ENCODE measurements at regions not wholly inside any gene's neighbourhood (a gene's known extent, or its start where the extent isn't known, plus 50 kb on each side); places are given as distances from the start of the nearest gene placed in this dataset.

DNA sequence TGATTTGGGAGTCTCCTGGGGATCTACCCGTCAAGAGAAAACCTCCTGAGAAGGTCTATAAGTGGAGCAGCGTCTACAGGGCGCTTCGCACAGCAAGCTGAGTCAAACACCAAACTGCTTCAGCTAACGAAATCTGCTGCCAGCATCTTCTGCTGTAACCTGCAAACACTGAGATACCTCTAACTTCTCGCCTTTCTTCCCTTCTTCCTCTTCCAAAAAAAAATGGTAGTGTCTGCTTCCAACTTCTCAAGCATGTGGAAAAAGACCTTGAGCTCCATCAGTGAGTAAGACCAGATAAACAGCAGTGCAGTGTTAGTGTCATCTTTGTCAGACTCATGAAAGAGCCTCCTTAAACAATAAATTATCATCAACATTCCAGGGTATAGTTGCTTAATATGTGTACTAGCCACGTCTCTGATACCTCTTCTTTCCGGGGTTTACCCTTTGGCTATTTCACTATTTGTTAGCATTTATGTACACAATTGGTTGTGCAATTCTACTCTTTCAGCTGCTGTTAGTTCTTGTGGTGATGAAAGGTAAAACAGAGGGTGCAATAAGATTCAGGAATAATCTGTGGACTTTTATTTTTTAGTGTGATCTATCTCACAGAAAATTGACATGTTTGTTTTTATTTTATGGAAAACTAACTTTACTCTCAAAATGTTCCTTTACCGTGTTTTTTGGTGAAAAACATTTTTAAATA, 81.6 kb downstream of the LLPH start (continued):
- TF ChIP-seq, protein P1, sequence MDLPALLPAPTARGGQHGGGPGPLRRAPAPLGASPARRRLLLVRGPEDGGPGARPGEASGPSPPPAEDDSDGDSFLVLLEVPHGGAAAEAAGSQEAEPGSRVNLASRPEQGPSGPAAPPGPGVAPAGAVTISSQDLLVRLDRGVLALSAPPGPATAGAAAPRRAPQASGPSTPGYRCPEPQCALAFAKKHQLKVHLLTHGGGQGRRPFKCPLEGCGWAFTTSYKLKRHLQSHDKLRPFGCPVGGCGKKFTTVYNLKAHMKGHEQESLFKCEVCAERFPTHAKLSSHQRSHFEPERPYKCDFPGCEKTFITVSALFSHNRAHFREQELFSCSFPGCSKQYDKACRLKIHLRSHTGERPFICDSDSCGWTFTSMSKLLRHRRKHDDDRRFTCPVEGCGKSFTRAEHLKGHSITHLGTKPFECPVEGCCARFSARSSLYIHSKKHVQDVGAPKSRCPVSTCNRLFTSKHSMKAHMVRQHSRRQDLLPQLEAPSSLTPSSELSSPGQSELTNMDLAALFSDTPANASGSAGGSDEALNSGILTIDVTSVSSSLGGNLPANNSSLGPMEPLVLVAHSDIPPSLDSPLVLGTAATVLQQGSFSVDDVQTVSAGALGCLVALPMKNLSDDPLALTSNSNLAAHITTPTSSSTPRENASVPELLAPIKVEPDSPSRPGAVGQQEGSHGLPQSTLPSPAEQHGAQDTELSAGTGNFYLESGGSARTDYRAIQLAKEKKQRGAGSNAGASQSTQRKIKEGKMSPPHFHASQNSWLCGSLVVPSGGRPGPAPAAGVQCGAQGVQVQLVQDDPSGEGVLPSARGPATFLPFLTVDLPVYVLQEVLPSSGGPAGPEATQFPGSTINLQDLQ (CRISPR knock-in tag; IDR thresholded peaks at IDR 0.05): no peak
- no peak for TF ChIP-seq ZNF562 (CRISPR knock-in tag; IDR thresholded peaks at IDR 0.05; ENCODE audit: borderline replicate concordance)
- TF ChIP-seq, protein P2, sequence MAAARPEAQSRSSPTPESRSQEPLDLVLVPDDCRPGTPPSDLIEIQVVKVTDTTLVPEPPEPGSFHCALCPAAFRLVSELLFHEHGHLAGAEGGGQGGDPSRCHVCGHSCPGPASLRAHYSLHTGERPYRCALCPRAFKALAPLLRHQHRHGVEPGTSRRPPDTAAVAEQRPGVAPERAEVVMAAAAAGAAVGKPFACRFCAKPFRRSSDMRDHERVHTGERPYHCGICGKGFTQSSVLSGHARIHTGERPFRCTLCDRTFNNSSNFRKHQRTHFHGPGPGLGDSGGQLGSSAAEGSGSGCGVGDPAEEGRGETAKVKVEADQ (CRISPR knock-in tag; IDR thresholded peaks at IDR 0.05; ENCODE audit: borderline replicate concordance): no peak
- TF ChIP-seq TFE3 (CRISPR knock-in tag; IDR thresholded peaks at IDR 0.05): no peak; the same call in 1 of the 2 replicates
- TF ChIP-seq, protein P3, sequence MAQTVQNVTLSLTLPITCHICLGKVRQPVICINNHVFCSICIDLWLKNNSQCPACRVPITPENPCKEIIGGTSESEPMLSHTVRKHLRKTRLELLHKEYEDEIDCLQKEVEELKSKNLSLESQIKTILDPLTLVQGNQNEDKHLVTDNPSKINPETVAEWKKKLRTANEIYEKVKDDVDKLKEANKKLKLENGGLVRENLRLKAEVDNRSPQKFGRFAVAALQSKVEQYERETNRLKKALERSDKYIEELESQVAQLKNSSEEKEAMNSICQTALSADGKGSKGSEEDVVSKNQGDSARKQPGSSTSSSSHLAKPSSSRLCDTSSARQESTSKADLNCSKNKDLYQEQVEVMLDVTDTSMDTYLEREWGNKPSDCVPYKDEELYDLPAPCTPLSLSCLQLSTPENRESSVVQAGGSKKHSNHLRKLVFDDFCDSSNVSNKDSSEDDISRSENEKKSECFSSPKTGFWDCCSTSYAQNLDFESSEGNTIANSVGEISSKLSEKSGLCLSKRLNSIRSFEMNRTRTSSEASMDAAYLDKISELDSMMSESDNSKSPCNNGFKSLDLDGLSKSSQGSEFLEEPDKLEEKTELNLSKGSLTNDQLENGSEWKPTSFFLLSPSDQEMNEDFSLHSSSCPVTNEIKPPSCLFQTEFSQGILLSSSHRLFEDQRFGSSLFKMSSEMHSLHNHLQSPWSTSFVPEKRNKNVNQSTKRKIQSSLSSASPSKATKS (CRISPR knock-in tag; IDR thresholded peaks at IDR 0.05): no peak
- no peak for TF ChIP-seq ARNT2 (CRISPR knock-in tag; IDR thresholded peaks at IDR 0.05; ENCODE audit: low read depth)
- TF ChIP-seq RORA (CRISPR knock-in tag; IDR thresholded peaks at IDR 0.05): peak; percentile 67; the same call in 1 of the 2 replicates
- TF ChIP-seq POGZ (CRISPR knock-in tag; IDR thresholded peaks at IDR 0.05): peak; percentile 81
- peak; percentile 65 for TF ChIP-seq TBL1XR1 (IDR thresholded peaks at IDR 0.05; ENCODE audit: borderline replicate concordance, low read length, partially characterized antibody)
- no peak for TF ChIP-seq ZNF382 (CRISPR knock-in tag; IDR thresholded peaks at IDR 0.05; ENCODE audit: borderline replicate concordance)
- no peak for TF ChIP-seq ZNF569 (CRISPR knock-in tag; IDR thresholded peaks at IDR 0.05; ENCODE audit: borderline replicate concordance)
- TF ChIP-seq, protein P4, sequence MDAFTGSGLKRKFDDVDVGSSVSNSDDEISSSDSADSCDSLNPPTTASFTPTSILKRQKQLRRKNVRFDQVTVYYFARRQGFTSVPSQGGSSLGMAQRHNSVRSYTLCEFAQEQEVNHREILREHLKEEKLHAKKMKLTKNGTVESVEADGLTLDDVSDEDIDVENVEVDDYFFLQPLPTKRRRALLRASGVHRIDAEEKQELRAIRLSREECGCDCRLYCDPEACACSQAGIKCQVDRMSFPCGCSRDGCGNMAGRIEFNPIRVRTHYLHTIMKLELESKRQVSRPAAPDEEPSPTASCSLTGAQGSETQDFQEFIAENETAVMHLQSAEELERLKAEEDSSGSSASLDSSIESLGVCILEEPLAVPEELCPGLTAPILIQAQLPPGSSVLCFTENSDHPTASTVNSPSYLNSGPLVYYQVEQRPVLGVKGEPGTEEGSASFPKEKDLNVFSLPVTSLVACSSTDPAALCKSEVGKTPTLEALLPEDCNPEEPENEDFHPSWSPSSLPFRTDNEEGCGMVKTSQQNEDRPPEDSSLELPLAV (CRISPR knock-in tag; conservative IDR thresholded peaks at IDR 0.05; ENCODE audit: low read depth): no peak
- TF ChIP-seq ARID2 (CRISPR knock-in tag; IDR thresholded peaks at IDR 0.05; ENCODE audit: borderline replicate concordance): no peak
- TF ChIP-seq WIZ (CRISPR knock-in tag; IDR thresholded peaks at IDR 0.05): no peak
- TF ChIP-seq ZNF256 (CRISPR knock-in tag; conservative IDR thresholded peaks at IDR 0.05): 0 out of 2 replicates have a peak, but pooled peaks have one; percentile 4

Data from HepG2 (cell line).